ENCODE measurements at regions not wholly inside any gene's neighbourhood (a gene's known extent, or its start where the extent isn't known, plus 50 kb on each side); places are given as distances from the start of the nearest gene placed in this dataset.

DNA sequence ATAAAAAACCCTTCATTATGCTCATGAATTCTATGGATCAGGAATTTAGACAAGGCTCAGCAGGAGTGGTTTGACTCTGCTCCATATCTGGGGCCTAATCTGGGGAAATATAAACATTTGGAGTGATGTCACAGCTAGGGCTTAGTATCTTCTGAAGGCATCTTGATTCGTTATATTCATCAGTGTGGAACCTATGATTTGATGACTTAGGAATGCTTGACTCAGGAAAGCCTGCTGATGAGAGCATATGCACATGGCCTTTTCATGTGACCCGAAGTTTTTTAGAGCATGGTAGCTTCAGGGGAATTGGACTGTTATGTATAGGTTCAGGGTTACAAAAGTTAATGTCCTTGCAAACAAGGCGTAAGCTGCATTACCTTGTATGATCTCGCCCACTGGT lies 184.9 kb upstream of the LRRC3B start:
- intact Hi-C loops (cut with micrococcal nuclease; ENCODE audit: unreplicated experiment) (no loop called here), in situ Hi-C loops (cut with HindIII; ENCODE audit: extremely low pct_ligation_motif_present, low pct_unique_long_range_greater_than_20kb) (no loop called here)
- peaks cover 73% of the 10 kb centered on the region for H3K9me3 ChIP-seq (ENCODE audit: low read length)
- FAIRE-seq (no peak), ATAC-seq (no peak), DNase-seq (ENCODE audit: low spot score) (no peak)
- no peak overlapping the region for H3K4me3 ChIP-seq (replicated peaks in 1 of 3; ENCODE audit: insufficient read depth in 1 of 3, low read depth in 2 of 3, low read length in 3 of 3)
- H3K4me1 ChIP-seq (ENCODE audit: insufficient read depth, low read length) = no peaks in the 10 kb centered on the region
- no peak overlapping the region for H2AFZ ChIP-seq (ENCODE audit: low read length)
- H3K4me2 ChIP-seq (ENCODE audit: low read depth, low read length) = no peak overlapping the region
- no peaks in the 10 kb centered on the region for H3K27me3 ChIP-seq (ENCODE audit: control insufficient read depth in 1 of 2, insufficient read depth in 2 of 2, low read length in 2 of 2)
- no peaks in the 10 kb centered on the region for H4K20me1 ChIP-seq (ENCODE audit: insufficient read depth, low read length)
- H3K27ac ChIP-seq (ENCODE audit: extremely low read length, insufficient read depth, low read length) = no peak overlapping the region
- no TSS peak for BruUV-seq (replicated peaks)
- no peaks in the 10 kb centered on the region for H3K79me2 ChIP-seq (ENCODE audit: insufficient read depth, low read length)
- POLR2A ChIA-PET = no interaction called here
- 22% methylated on average over 4 of the region's 4 CpGs for WGBS (ENCODE audit: low lambda C conversion rate)
- CTCF ChIA-PET (ENCODE audit: low intra/inter-chr PET ratio, low total read pairs) = no interaction called here
- no peak overlapping the region for H3K9ac ChIP-seq (ENCODE audit: insufficient read depth, low read depth, low read length)
- TF ChIP-seq ZNF350 (CRISPR knock-in tag; IDR thresholded peaks at IDR 0.05; ENCODE audit: borderline replicate concordance, low read depth) (no peak), TBP (CRISPR knock-in tag; IDR thresholded peaks at IDR 0.05) (no peak), ZNF550 (CRISPR knock-in tag; IDR thresholded peaks at IDR 0.05; ENCODE audit: borderline replicate concordance) (no peak), SMC3 (IDR thresholded peaks at IDR 0.05; ENCODE audit: low read length) (no peak), MAZ (IDR thresholded peaks at IDR 0.05; ENCODE audit: borderline replicate concordance, low read depth, low read length) (no peak), MAZ (CRISPR knock-in tag; IDR thresholded peaks at IDR 0.05; ENCODE audit: low read depth) (no peak), MIER3 (CRISPR knock-in tag; IDR thresholded peaks at IDR 0.05; ENCODE audit: borderline replicate concordance) (no peak), PHF21A (CRISPR knock-in tag; IDR thresholded peaks at IDR 0.05) (no peak), YEATS2 (CRISPR knock-in tag; IDR thresholded peaks at IDR 0.05; ENCODE audit: borderline replicate concordance) (no peak), PITX1 (CRISPR knock-in tag; IDR thresholded peaks at IDR 0.05) (no peak), POGZ (CRISPR knock-in tag; IDR thresholded peaks at IDR 0.05) (no peak), TBX3 (IDR thresholded peaks at IDR 0.05; ENCODE audit: borderline replicate concordance) (no peak), HDAC6 (IDR thresholded peaks at IDR 0.05; ENCODE audit: low read depth, low read length) (no peak), ZNF720 (CRISPR knock-in tag; IDR thresholded peaks at IDR 0.05) (no peak), ZNF703 (CRISPR knock-in tag; IDR thresholded peaks at IDR 0.05; ENCODE audit: borderline replicate concordance) (no peak)
- TF ChIP-seq, protein P1, sequence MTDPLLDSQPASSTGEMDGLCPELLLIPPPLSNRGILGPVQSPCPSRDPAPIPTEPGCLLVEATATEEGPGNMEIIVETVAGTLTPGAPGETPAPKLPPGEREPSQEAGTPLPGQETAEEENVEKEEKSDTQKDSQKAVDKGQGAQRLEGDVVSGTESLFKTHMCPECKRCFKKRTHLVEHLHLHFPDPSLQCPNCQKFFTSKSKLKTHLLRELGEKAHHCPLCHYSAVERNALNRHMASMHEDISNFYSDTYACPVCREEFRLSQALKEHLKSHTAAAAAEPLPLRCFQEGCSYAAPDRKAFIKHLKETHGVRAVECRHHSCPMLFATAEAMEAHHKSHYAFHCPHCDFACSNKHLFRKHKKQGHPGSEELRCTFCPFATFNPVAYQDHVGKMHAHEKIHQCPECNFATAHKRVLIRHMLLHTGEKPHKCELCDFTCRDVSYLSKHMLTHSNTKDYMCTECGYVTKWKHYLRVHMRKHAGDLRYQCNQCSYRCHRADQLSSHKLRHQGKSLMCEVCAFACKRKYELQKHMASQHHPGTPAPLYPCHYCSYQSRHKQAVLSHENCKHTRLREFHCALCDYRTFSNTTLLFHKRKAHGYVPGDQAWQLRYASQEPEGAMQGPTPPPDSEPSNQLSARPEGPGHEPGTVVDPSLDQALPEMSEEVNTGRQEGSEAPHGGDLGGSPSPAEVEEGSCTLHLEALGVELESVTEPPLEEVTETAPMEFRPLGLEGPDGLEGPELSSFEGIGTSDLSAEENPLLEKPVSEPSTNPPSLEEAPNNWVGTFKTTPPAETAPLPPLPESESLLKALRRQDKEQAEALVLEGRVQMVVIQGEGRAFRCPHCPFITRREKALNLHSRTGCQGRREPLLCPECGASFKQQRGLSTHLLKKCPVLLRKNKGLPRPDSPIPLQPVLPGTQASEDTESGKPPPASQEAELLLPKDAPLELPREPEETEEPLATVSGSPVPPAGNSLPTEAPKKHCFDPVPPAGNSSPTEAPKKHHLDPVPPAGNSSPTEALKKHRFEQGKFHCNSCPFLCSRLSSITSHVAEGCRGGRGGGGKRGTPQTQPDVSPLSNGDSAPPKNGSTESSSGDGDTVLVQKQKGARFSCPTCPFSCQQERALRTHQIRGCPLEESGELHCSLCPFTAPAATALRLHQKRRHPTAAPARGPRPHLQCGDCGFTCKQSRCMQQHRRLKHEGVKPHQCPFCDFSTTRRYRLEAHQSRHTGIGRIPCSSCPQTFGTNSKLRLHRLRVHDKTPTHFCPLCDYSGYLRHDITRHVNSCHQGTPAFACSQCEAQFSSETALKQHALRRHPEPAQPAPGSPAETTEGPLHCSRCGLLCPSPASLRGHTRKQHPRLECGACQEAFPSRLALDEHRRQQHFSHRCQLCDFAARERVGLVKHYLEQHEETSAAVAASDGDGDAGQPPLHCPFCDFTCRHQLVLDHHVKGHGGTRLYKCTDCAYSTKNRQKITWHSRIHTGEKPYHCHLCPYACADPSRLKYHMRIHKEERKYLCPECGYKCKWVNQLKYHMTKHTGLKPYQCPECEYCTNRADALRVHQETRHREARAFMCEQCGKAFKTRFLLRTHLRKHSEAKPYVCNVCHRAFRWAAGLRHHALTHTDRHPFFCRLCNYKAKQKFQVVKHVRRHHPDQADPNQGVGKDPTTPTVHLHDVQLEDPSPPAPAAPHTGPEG (CRISPR knock-in tag; IDR thresholded peaks at IDR 0.05) = no peak
- TF ChIP-seq, protein P2, sequence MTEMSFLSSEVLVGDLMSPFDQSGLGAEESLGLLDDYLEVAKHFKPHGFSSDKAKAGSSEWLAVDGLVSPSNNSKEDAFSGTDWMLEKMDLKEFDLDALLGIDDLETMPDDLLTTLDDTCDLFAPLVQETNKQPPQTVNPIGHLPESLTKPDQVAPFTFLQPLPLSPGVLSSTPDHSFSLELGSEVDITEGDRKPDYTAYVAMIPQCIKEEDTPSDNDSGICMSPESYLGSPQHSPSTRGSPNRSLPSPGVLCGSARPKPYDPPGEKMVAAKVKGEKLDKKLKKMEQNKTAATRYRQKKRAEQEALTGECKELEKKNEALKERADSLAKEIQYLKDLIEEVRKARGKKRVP (CRISPR knock-in tag; IDR thresholded peaks at IDR 0.05) = no peak
- TF ChIP-seq, protein P3, sequence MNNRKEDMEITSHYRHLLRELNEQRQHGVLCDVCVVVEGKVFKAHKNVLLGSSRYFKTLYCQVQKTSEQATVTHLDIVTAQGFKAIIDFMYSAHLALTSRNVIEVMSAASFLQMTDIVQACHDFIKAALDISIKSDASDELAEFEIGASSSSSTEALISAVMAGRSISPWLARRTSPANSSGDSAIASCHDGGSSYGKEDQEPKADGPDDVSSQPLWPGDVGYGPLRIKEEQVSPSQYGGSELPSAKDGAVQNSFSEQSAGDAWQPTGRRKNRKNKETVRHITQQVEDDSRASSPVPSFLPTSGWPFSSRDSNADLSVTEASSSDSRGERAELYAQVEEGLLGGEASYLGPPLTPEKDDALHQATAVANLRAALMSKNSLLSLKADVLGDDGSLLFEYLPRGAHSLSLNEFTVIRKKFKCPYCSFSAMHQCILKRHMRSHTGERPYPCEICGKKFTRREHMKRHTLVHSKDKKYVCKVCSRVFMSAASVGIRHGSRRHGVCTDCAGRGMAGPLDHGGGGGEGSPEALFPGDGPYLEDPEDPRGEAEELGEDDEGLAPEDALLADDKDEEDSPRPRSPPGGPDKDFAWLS (CRISPR knock-in tag; IDR thresholded peaks at IDR 0.05; ENCODE audit: borderline replicate concordance) = no peak
- no peaks in the 10 kb centered on the region for H3K36me3 ChIP-seq (replicated peaks in 1 of 2; ENCODE audit: control insufficient read depth in 1 of 2, insufficient read depth in 2 of 2, low read length in 2 of 2)

All from HepG2 (cell line).